ENCODE measurements at regions not wholly inside any gene's neighbourhood (a gene's known extent, or its start where the extent isn't known, plus 50 kb on each side); places are given as distances from the start of the nearest gene placed in this dataset.

DNA sequence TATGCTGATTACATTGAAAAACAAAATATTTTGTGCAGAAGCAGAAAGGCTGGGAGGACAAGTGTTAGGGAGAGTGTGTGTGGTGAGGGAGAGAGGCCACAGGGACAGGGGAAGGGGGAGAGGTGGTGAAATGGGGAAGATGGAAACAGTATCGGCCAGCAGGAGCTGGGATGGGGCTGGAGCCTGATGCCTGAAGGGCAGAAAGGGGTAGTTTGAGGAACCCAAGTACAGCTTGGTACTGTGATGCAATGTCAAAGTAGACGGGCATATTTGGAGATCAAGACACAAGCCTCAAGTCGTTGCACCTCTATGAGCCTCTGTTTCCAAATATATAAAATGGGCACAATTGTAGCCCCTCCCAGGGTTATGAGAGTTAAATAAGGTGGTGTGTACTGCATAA is 152.1 kb downstream of the LPIN1 start:
- TF ChIP-seq CTCF (IDR thresholded peaks at IDR 0.05) (no peak), EZH2 (IDR thresholded peaks at IDR 0.05) (no peak)
